Neural progenitor cell (in vitro differentiated cells): ENCODE measurements at regions not wholly inside any gene's neighbourhood (a gene's known extent, or its start where the extent isn't known, plus 50 kb on each side); places are given as distances from the start of the nearest gene placed in this dataset.
A peak's percentile ranks its signal among the peaks of the same experiment; 100 is the strongest.

Source experiments
- DNase-seq: peaks from one replicate; pipeline ENCODE4 v3.0.0-alpha.2; 2016; ENCODE audit warnings: low spot score
- H2AFZ ChIP-seq: fragments of 200-600 bp; sonication (generic); replicated peaks from 2 replicates; pipeline ENCODE4 v1.6.1; 2016; ENCODE audit warnings: antibody characterized with exemption
- H3F3A ChIP-seq: fragments of 200-600 bp; sonication (generic); 2 replicates; pipeline ENCODE4 v1.6.1; 2016; ENCODE audit warnings: antibody characterized with exemption, low read depth
- H3K27ac ChIP-seq: fragments of 200-600 bp; sonication (generic); 2 replicates; pipeline ENCODE4 v1.5.1; 2016; ENCODE audit warnings: mild to moderate bottlenecking
- H3K27me3 ChIP-seq: fragments of 200-600 bp; sonication (generic); 2 replicates; pipeline ENCODE4 v1.6.1; 2016; ENCODE audit warnings: mild to moderate bottlenecking, moderate library complexity
- H3K36me3 ChIP-seq: fragments of 200-600 bp; sonication (generic); 2 replicates; pipeline ENCODE4 v1.5.1; 2016
- H3K4me1 ChIP-seq: fragments of 200-600 bp; sonication (generic); 2 replicates; pipeline ENCODE4 v1.6.1; 2016; ENCODE audit warnings: mixed run types
- H3K4me2 ChIP-seq: fragments of 200-600 bp; sonication (generic); 2 replicates; pipeline ENCODE4 v1.6.1; 2016
- H3K4me3 ChIP-seq: fragments of 200-600 bp; sonication (generic); 2 replicates; pipeline ENCODE4 v1.5.1; 2016
- H3K79me2 ChIP-seq: fragments of 200-600 bp; sonication (generic); 2 replicates; pipeline ENCODE4 v1.6.1; 2016; ENCODE audit warnings: low read depth
- H3K9ac ChIP-seq: fragments of 200-600 bp; sonication (generic); 2 replicates; pipeline ENCODE4 v1.6.1; 2016
- H3K9me3 ChIP-seq: fragments of 200-600 bp; sonication (generic); 2 replicates; pipeline ENCODE4 v1.5.1; 2016; ENCODE audit warnings: low read depth
- H4K20me1 ChIP-seq: fragments of 200-600 bp; sonication (generic); 2 replicates; pipeline ENCODE4 v1.6.1; 2016; ENCODE audit warnings: low read depth
- H3K27ac Mint-ChIP-seq: 3 replicates; pipeline ENCODE4 v1.8.0; 2021; ENCODE audit warnings: mixed read lengths
- H3K27me3 Mint-ChIP-seq: 2 replicates; pipeline ENCODE4 v1.8.0; 2022; ENCODE audit warnings: low read depth, mild to moderate bottlenecking, inconsistent platforms, moderate library complexity, mixed read lengths; ENCODE audit not compliant: insufficient read depth
- H3K36me3 Mint-ChIP-seq: 3 replicates; pipeline ENCODE4 v1.8.0; 2021; ENCODE audit warnings: mixed read lengths
- H3K4me1 Mint-ChIP-seq: 3 replicates; pipeline ENCODE4 v1.8.0; 2021; ENCODE audit warnings: mixed read lengths
- H3K4me3 Mint-ChIP-seq: 3 replicates; pipeline ENCODE4 v1.8.0; 2021; ENCODE audit warnings: mild to moderate bottlenecking, moderate library complexity, mixed read lengths
- H3K9me3 Mint-ChIP-seq: 3 replicates; pipeline ENCODE4 v1.8.0; 2020; ENCODE audit warnings: mixed read lengths
- CTCF ChIP-seq: fragments of 200-600 bp; sonication (generic); IDR thresholded peaks from 2 replicates; pipeline ENCODE4 v1.5.1; 2017; ENCODE audit warnings: antibody characterized with exemption, mild to moderate bottlenecking
- EZH2 ChIP-seq: fragments of 200-600 bp; sonication (generic); IDR thresholded peaks from 2 replicates; pipeline ENCODE4 v1.6.1; 2017; ENCODE audit warnings: antibody characterized with exemption, mild to moderate bottlenecking, moderate library complexity
- EZH2phosphoT487 ChIP-seq: fragments of 200-600 bp; sonication (generic); IDR thresholded peaks from 2 replicates; pipeline ENCODE4 v1.6.1; 2017; ENCODE audit warnings: antibody characterized with exemption

GRCh38 chr5:3535414-3536211, 60.0 kb upstream of the IRX1 start:
- H3K9me3 Mint-ChIP-seq: peaks cover 15% of the 10 kb centered on the region
- no peaks in the 10 kb centered on the region for H3K36me3 Mint-ChIP-seq
- no peak overlapping the region for H3K27ac Mint-ChIP-seq
- H3K4me3 Mint-ChIP-seq: no peak overlapping the region
- H3K27ac ChIP-seq: no peak overlapping the region
- H3K4me1 ChIP-seq: peaks cover 9% of the 10 kb centered on the region
- no peaks in the 10 kb centered on the region for H3K27me3 ChIP-seq
- H3K9me3 ChIP-seq: no peaks in the 10 kb centered on the region
- TF ChIP-seq CTCF (no peak), EZH2 (no peak), EZH2phosphoT487 (no peak)
- no peaks in the 10 kb centered on the region for H4K20me1 ChIP-seq
- H3K4me2 ChIP-seq: no peak overlapping the region
- no peak overlapping the region for H3K9ac ChIP-seq
- H3K4me3 ChIP-seq: no peak overlapping the region
- H3K36me3 ChIP-seq: no peaks in the 10 kb centered on the region
- no peaks in the 10 kb centered on the region for H3K79me2 ChIP-seq
- H3F3A ChIP-seq: no peaks in the 10 kb centered on the region
- no peak for DNase-seq
- H3K27me3 Mint-ChIP-seq: peaks cover 6% of the 10 kb centered on the region
- H2AFZ ChIP-seq: no peak overlapping the region
- H3K4me1 Mint-ChIP-seq: peaks cover 7% of the 10 kb centered on the region

- no peaks in the 10 kb centered on the region for H3K36me3 Mint-ChIP-seq
- Histone ChIP-seq H3K79me2 (no peaks in the 10 kb centered on the region), H3K36me3 (no peaks in the 10 kb centered on the region), H3K4me1 (peaks cover 9% of the 10 kb centered on the region), H3K9ac (no peak overlapping the region), H3F3A (no peaks in the 10 kb centered on the region), H4K20me1 (no peaks in the 10 kb centered on the region), H3K27ac (no peak overlapping the region), H3K27me3 (no peaks in the 10 kb centered on the region), H3K4me3 (no peak overlapping the region), H3K9me3 (no peaks in the 10 kb centered on the region), H3K4me2 (no peak overlapping the region), H2AFZ (no peak overlapping the region)
- H3K27ac Mint-ChIP-seq: peak overlapping the region; percentile 72
- no peak for DNase-seq
- H3K4me1 Mint-ChIP-seq: peaks cover 13% of the 10 kb centered on the region
- peaks cover 6% of the 10 kb centered on the region for H3K27me3 Mint-ChIP-seq
- TF ChIP-seq EZH2phosphoT487: no peak
- TF ChIP-seq EZH2: no peak
- no peak for TF ChIP-seq CTCF
- no peak overlapping the region for H3K4me3 Mint-ChIP-seq
- peaks cover 15% of the 10 kb centered on the region for H3K9me3 Mint-ChIP-seq
These were observed 60.6 kb upstream of the IRX1 start for GRCh38 chr5:3534997-3535396.

DNA sequence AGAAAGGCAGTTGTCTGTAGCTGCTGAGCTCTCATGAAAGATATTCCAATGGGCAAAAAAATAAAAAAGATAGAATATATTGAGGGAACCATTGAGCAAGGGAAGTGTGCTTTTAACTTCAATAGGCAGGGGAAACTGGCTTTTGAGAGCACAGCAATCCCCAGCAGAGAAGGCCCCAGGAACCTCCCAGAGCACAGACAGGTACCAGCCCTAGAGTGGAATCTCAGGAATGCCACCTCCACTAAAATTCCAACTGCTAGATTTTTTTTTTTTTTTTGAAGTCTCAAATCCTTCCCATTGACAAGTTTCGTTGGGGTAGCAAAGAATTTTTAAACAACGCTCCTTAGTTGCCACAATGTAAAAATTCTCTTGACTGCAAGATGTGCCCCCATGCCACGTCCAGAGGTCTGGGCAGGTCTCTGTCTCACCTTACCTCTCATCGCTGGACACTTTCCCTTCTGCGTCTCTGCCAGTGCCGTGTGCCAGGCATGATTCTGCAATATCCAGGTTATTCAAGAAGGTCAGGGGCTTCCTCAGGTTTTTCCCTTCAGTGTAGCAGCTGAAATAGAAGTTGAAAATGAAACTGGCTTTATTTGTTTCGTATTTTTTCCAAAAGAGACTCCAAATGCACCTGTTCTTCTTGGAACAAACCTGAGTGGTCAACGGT, 64.2 kb upstream of the IRX1 start:
- Histone ChIP-seq H3K79me2 (no peaks in the 10 kb centered on the region), H3K4me3 (no peak overlapping the region), H2AFZ (no peak overlapping the region), H3K4me2 (no peak overlapping the region), H3K9me3 (no peaks in the 10 kb centered on the region), H3K36me3 (no peaks in the 10 kb centered on the region), H3K9ac (no peak overlapping the region), H4K20me1 (no peaks in the 10 kb centered on the region), H3F3A (no peaks in the 10 kb centered on the region), H3K4me1 (peaks cover 9% of the 10 kb centered on the region), H3K27me3 (no peaks in the 10 kb centered on the region), H3K27ac (no peak overlapping the region)
- DNase-seq: peak; percentile 41
- Mint-ChIP-seq H3K4me1 (peaks cover 13% of the 10 kb centered on the region), H3K27me3 (peaks cover 3% of the 10 kb centered on the region), H3K27ac (no peak overlapping the region), H3K9me3 (peaks cover 13% of the 10 kb centered on the region), H3K36me3 (no peaks in the 10 kb centered on the region), H3K4me3 (no peak overlapping the region)
- TF ChIP-seq CTCF (no peak), EZH2phosphoT487 (no peak), EZH2 (no peak)
